ENCODE measurements at regions not wholly inside any gene's neighbourhood (a gene's known extent, or its start where the extent isn't known, plus 50 kb on each side); places are given as distances from the start of the nearest gene placed in this dataset.
A peak's percentile ranks its signal among the peaks of the same experiment; 100 is the strongest.

DNA sequence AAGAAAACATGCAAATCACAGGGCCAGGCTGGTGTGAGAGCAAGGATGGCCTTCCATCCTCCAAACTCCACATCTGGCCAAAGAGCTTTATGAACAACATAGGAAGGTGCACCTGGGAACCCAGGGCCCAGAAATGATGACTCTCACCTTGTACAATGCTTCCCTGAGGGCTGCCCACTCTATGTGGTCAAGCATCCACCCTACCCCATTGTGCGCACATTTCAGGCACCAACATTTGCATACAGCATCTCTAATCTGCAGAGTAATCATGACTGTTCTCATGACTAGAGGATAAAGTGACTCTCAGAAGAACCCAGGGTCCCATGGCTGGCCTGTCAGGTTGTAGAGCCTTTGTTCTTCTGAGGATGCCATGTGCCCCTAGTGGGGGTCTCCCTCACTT lies 57.2 kb upstream of the NTF3 start:
- DNase-seq (ENCODE audit: low read depth in 4 of 4, low spot score in 3 of 4), result no peak

DNA sequence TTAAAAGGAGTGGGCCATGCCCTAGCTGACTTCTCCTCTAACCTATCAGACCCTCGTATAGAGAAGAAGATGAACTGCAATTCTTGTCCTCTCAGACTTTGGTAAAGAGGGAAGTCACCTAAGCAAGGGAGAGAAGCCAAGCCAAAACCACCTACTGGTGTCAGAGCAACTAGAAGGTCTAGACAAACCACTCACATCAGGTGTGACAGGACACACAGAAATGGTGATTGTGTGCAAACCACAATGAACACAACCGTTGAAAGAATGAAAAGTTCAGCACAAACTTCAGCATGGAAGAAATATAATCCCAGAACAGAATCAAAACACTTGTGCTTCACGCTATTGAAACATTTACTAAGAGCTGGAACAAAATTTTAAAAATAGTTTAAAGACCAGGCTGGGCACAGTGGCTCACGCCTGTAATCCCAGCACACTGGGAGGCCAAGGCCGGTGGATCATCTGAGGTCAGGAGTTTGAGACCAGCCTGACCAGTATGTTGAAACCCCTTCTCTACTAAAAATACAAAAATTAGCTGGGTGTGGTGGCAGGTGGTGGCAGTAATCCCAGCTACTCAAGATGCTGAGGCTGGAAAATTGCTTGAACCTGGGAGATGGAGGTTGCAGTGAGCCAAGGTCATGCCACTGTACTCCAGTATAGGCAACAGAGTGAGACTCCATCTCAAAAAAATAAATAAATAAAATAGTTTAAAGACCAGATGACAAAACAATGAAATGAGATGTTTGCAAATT lies 56.2 kb upstream of the NTF3 start:
- no peak for DNase-seq (ENCODE audit: low read depth in 4 of 4, low spot score in 3 of 4)

DNA sequence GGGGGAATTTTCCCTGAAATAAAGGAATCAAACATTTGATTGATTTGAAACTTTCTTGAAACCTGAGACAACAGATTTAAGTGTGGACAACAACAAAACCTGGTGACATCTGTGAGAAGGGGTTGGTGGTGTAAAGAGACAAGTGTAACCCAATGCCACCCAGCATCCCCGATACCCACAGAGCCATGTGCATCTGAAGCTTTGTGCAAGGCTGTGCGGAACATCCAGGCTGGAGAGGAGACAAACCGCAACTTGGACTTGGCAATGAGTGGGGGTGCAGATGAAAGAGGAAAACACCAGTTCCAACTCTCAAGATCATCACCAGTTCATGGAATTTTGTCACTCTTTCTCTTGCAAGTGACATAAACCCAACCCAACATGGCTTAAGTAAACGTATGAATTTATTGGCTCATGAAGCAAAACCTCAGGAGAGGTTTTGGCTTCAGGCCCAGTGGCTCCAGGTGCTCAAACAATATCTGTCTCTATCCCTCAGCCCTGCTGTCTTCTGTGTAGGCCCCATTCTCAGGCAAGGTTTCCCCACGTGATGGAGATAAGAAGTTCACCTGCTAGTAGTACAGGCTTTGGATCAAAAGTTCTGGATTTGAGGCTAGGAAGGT lies 55.2 kb upstream of the NTF3 start:
- no peak for DNase-seq (ENCODE audit: low read depth in 4 of 4, low spot score in 3 of 4)

DNA sequence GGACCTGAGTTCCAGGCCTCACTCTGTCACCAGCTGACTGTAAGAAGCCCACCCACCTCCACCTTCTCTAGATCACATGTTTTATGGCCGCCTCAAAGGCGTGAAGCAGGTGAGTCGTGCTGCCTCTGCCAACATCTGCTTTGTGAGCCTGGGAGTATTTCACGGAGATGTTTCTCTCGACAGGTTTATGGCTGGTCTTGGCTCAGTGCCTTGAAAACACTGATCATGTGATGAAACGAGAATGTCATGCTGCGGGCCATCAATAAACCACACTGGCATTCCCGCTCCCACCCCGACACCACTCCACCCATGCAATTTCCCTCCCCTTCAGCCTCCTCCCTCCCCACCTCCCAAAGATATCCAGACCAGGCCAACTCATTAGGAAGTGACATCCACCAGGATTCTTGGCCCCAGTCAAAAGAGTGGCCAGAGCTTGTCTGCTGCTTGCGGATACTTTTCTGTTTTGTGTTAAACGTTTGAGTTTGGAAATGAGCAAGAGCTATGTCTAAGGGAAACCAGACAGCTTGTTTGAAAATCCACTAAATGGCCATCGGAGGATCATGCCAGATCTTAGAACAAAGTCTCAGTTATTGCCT lies 53.8 kb upstream of the NTF3 start:
- peak; percentile 32 to 69 (median 48) for DNase-seq (ENCODE audit: low read depth in 4 of 4, low spot score in 3 of 4)

DNA sequence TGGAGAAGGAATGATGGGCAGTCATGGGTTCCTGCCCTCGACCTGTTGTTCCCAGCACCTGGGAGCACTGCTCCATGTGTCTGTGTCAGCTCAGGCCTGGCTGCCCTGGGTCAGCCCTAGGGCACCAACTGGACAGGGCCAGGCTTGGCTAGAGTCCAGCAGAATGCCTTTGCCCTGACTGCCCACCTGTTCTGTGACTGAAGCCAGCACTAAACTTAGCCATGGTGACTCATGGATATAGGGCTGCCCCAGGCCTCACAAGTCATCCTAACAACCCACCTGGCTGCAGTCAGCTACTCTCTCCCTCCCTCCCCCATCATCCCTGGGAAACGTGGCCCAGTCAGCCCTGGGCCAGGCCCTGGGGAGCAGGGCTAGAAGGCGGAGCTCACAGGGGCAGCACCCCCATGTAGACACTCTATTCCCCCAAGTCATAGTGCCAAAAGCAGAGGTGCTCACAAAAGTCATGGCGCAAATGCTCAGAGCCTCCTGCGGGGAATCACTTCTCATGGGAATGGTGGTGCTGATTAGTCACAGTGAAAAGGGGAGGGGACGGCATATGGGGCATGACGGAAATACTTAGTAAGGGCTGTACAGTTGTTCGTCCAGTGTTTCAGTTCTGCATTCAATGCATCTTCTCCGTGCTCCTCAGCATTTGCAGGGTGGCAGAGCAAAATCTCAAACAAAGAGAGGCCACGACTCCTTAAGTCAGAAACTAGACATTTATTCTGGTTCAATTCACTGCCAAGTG lies 52.0 kb upstream of the NTF3 start:
- DNase-seq (ENCODE audit: low read depth in 4 of 4, low spot score in 3 of 4), result no peak

Data from right renal pelvis (tissue), 4 donors.